ENCODE measurements at regions not wholly inside any gene's neighbourhood (a gene's known extent, or its start where the extent isn't known, plus 50 kb on each side); places are given as distances from the start of the nearest gene placed in this dataset.
"Not testable (repeated sequence)": the region's sequence is repeated elsewhere in the genome, so short reads cannot be mapped to it uniquely, and the experiment has no call there.

GRCh38 chr1:229013981-229014380, 256.9 kb upstream of the RAB4A start:
- TF ChIP-seq CTCF (IDR thresholded peaks at IDR 0.05) (no peak), POLR2A (IDR thresholded peaks at IDR 0.05) (no peak), POLR2AphosphoS5 (IDR thresholded peaks at IDR 0.05) (no peak), EP300 (IDR thresholded peaks at IDR 0.05) (no peak)
- H3K4me3 ChIP-seq = no peak overlapping the region
- no peaks in the 10 kb centered on the region for H3K4me1 ChIP-seq
- DNase-seq (no peak), ATAC-seq (ENCODE audit: low FRiP score in 2 of 2) (no peak)
- no peaks in the 10 kb centered on the region for H3K27me3 ChIP-seq
- no peaks in the 10 kb centered on the region for H3K36me3 ChIP-seq
- H3K27ac ChIP-seq = no peak overlapping the region
- 45 to 58% methylated on average over 7 of the region's 7 CpGs for WGBS, 2 donors
- H3K9me3 ChIP-seq = no peaks in the 10 kb centered on the region

GRCh38 chr1:229015806-229016205, 255.1 kb upstream of the RAB4A start:
- DNase-seq = no peak
- no peak for ATAC-seq (ENCODE audit: low FRiP score in 2 of 2)
- no peaks in the 10 kb centered on the region for H3K27me3 ChIP-seq

GRCh38 chr1:229017091-229017490, 253.8 kb upstream of the RAB4A start:
- Histone ChIP-seq H3K4me1 (peaks cover 0 to 6% (median 2%) of the 10 kb centered on the region in 4 donors), H3K27ac (no peak overlapping the region), H3K27me3 (no peaks in the 10 kb centered on the region), H3K36me3 (no peaks in the 10 kb centered on the region), H3K4me3 (no peak overlapping the region), H3K9me3 (no peaks in the 10 kb centered on the region)
- ATAC-seq (ENCODE audit: low FRiP score in 2 of 2) (no peak), DNase-seq (no peak)
- WGBS, 2 donors = 79 to 83% methylated on average over 4 of the region's 4 CpGs
- no peak for TF ChIP-seq POLR2A (IDR thresholded peaks at IDR 0.05)
- no peak for TF ChIP-seq POLR2AphosphoS5 (IDR thresholded peaks at IDR 0.05)
- no peak for TF ChIP-seq EP300 (IDR thresholded peaks at IDR 0.05)
- TF ChIP-seq CTCF (IDR thresholded peaks at IDR 0.05) = no peak

More at GRCh38 chr1:229015806-229016205, 255.1 kb upstream of the RAB4A start:
- no peak overlapping the region for H3K27ac ChIP-seq
- no peak overlapping the region for H3K4me3 ChIP-seq
- 80 to 85% methylated on average over 13 of the region's 13 CpGs for WGBS, 2 donors
- H3K9me3 ChIP-seq = no peaks in the 10 kb centered on the region
- H3K4me1 ChIP-seq = peaks cover 0 to 6% (median 2%) of the 10 kb centered on the region in 4 donors
- H3K36me3 ChIP-seq = no peaks in the 10 kb centered on the region
- TF ChIP-seq POLR2AphosphoS5 (IDR thresholded peaks at IDR 0.05) (peak in 1 of 2 donors; percentile 16), EP300 (IDR thresholded peaks at IDR 0.05) (no peak)

GRCh38 chr1:229018674-229019295, 252.1 kb upstream of the RAB4A start:
- Histone ChIP-seq H3K4me1 (peaks cover 0 to 7% (median 3%) of the 10 kb centered on the region in 4 donors), H3K4me3 (no peak overlapping the region), H3K9me3 (no peaks in the 10 kb centered on the region), H3K27ac (no peak overlapping the region), H3K27me3 (no peaks in the 10 kb centered on the region), H3K36me3 (no peaks in the 10 kb centered on the region)
- 94 to 98% methylated on average over 2 of the region's 2 CpGs for WGBS, 2 donors
- no peak for ATAC-seq (ENCODE audit: low FRiP score in 2 of 2)
- no peak for DNase-seq
- TF ChIP-seq POLR2AphosphoS5 (IDR thresholded peaks at IDR 0.05) (no peak), CTCF (IDR thresholded peaks at IDR 0.05) (no peak), EP300 (IDR thresholded peaks at IDR 0.05) (no peak), POLR2A (IDR thresholded peaks at IDR 0.05) (no peak)

GRCh38 chr1:229019663-229020271, 251.1 kb upstream of the RAB4A start:
- WGBS, 2 donors = 61 to 69% methylated on average over 7 to 8 of the region's 8 CpGs
- Histone ChIP-seq H3K27me3 (no peaks in the 10 kb centered on the region), H3K27ac (no peak overlapping the region), H3K36me3 (no peaks in the 10 kb centered on the region), H3K9me3 (no peaks in the 10 kb centered on the region), H3K4me1 (peaks cover 0 to 15% (median 11%) of the 10 kb centered on the region in 4 donors), H3K4me3 (no peak overlapping the region)
- ATAC-seq (ENCODE audit: low FRiP score in 2 of 2) (no peak), DNase-seq (peak in 1 of 2 donors; percentile 81)
- TF ChIP-seq POLR2A (IDR thresholded peaks at IDR 0.05) (no peak), EP300 (IDR thresholded peaks at IDR 0.05) (peak in 2 of 4 donors; percentile 50 to 85), POLR2AphosphoS5 (IDR thresholded peaks at IDR 0.05) (peak in 1 of 2 donors; percentile 38)

GRCh38 chr1:229021034-229021433, 249.9 kb upstream of the RAB4A start:
- H3K27me3 ChIP-seq; H3K4me3 ChIP-seq; H3K9me3 ChIP-seq; ATAC-seq (ENCODE audit: low FRiP score in 2 of 2); H3K27ac ChIP-seq; DNase-seq; H3K36me3 ChIP-seq: not testable (repeated sequence)
- H3K4me1 ChIP-seq = peaks cover 2 to 18% (median 13%) of the 10 kb centered on the region in 4 donors
- 69 to 87% methylated on average over 1 of the region's 1 CpG for WGBS, 2 donors

Data from upper lobe of left lung (tissue), 6 donors.